Naive thymus-derived CD8-positive, alpha-beta T cell (primary cell): ENCODE measurements at regions not wholly inside any gene's neighbourhood (a gene's known extent, or its start where the extent isn't known, plus 50 kb on each side); places are given as distances from the start of the nearest gene placed in this dataset.

Experiments used
- ATAC-seq, 2 donors: fragments of 150-1000 bp; cut with Tn5 transposase in 1 of 2; sonication (Bioruptor Pico), chemical (Tn5 transposase) in 1 of 2; 1 replicate in 1 of 2; 2 replicates in 1 of 2; pipeline ENCODE4 v1.10.0; 2021; ENCODE audit warnings: mild to moderate bottlenecking in 2 of 2, moderate library complexity in 2 of 2
- POLR2A ChIA-PET: fragments of 350-600 bp; sonication (Branson Sonifier 250); formaldehyde crosslinking; loops from one replicate; lab custom pipeline; 2021; ENCODE audit warnings: antibody characterized with exemption; lab: Charles Lee
- DNase-seq, 10 donors: peaks; one replicate each; pipeline versions ENCODE4 v3.0.0 to v3.0.0-alpha.2; 2020 to 2022
- H3K27ac Mint-ChIP-seq, 10 donors: one replicate each; pipeline ENCODE4 v1.8.0; 2020 to 2022; ENCODE audit warnings: mild to moderate bottlenecking in 10 of 10, mixed read lengths in 10 of 10, moderate library complexity in 4 of 10, inconsistent platforms in 1 of 10
- H3K27me3 Mint-ChIP-seq, 5 donors: one replicate each; pipeline ENCODE4 v1.8.0; 2021 to 2022; ENCODE audit warnings: mixed read lengths in 5 of 5
- H3K36me3 Mint-ChIP-seq, 3 donors: one replicate each; pipeline ENCODE4 v1.8.0; 2020 to 2022; ENCODE audit warnings: mixed read lengths in 3 of 3, mild to moderate bottlenecking in 2 of 3, inconsistent platforms in 1 of 3
- H3K4me1 Mint-ChIP-seq, 4 donors: one replicate each; pipeline ENCODE4 v1.8.0; 2021 to 2022; ENCODE audit warnings: mixed read lengths in 4 of 4
- H3K4me3 Mint-ChIP-seq, 10 donors: one replicate each; pipeline ENCODE4 v1.8.0; 2020 to 2022; ENCODE audit warnings: mild to moderate bottlenecking in 10 of 10, mixed read lengths in 10 of 10, moderate library complexity in 6 of 10, inconsistent platforms in 1 of 10
- H3K9me3 Mint-ChIP-seq, 9 donors: one replicate each; pipeline ENCODE4 v1.8.0; 2020 to 2022; ENCODE audit warnings: mixed read lengths in 9 of 9, mild to moderate bottlenecking in 3 of 9, inconsistent platforms in 1 of 9, moderate library complexity in 1 of 9

GRCh38 chr4:83779103-83780052 lies 243.5 kb downstream of the GPAT3 start:
- no peak overlapping the region for H3K4me3 Mint-ChIP-seq
- POLR2A ChIA-PET = no interaction called here
- ATAC-seq (no peak), DNase-seq (no peak)
- H3K4me1 Mint-ChIP-seq = no peaks in the 10 kb centered on the region
- H3K36me3 Mint-ChIP-seq = no peaks in the 10 kb centered on the region
- no peak overlapping the region for H3K27ac Mint-ChIP-seq
- no peaks in the 10 kb centered on the region for H3K9me3 Mint-ChIP-seq
- H3K27me3 Mint-ChIP-seq = peaks cover 9 to 19% (median 11%) of the 10 kb centered on the region in 5 donors

- Mint-ChIP-seq H3K4me3 (no peak overlapping the region), H3K36me3 (no peaks in the 10 kb centered on the region), H3K27ac (no peak overlapping the region), H3K27me3 (peaks cover 9 to 41% (median 23%) of the 10 kb centered on the region in 5 donors), H3K9me3 (no peaks in the 10 kb centered on the region), H3K4me1 (no peaks in the 10 kb centered on the region)
- POLR2A ChIA-PET = no interaction called here
- ATAC-seq (no peak), DNase-seq (no peak)
Observed at GRCh38 chr4:83772685-83773084, 236.8 kb downstream of the GPAT3 start.

GRCh38 chr4:83771113-83771705 lies 235.3 kb downstream of the GPAT3 start:
- Mint-ChIP-seq H3K36me3 (no peaks in the 10 kb centered on the region), H3K4me1 (no peaks in the 10 kb centered on the region), H3K27ac (no peak overlapping the region), H3K27me3 (peaks cover 7 to 29% (median 18%) of the 10 kb centered on the region in 5 donors), H3K9me3 (peaks cover 0 to 2% (median 0%) of the 10 kb centered on the region in 9 donors), H3K4me3 (no peak overlapping the region)
- no peak for ATAC-seq
- no peak for DNase-seq
- POLR2A ChIA-PET = no interaction called here

GRCh38 chr4:83768146-83768545 lies 232.2 kb downstream of the GPAT3 start:
- Mint-ChIP-seq H3K27ac (no peak overlapping the region), H3K4me3 (no peak overlapping the region), H3K9me3 (peaks cover 0 to 2% (median 0%) of the 10 kb centered on the region in 9 donors), H3K4me1 (no peaks in the 10 kb centered on the region), H3K36me3 (no peaks in the 10 kb centered on the region), H3K27me3 (peaks cover 1 to 34% (median 13%) of the 10 kb centered on the region in 5 donors)
- POLR2A ChIA-PET = no interaction called here
- ATAC-seq (no peak), DNase-seq (no peak)

- DNase-seq (no peak), ATAC-seq (no peak)
Observed at GRCh38 chr4:83767067-83767466, 231.2 kb downstream of the GPAT3 start.

GRCh38 chr4:83759611-83760010 lies 223.7 kb downstream of the GPAT3 start:
- POLR2A ChIA-PET = no interaction called here
- Mint-ChIP-seq H3K9me3 (peaks cover 0 to 3% (median 0%) of the 10 kb centered on the region in 9 donors), H3K4me3 (no peak overlapping the region), H3K27me3 (peaks cover 0 to 38% (median 4%) of the 10 kb centered on the region in 5 donors), H3K27ac (no peak overlapping the region), H3K4me1 (no peaks in the 10 kb centered on the region), H3K36me3 (no peaks in the 10 kb centered on the region)
- ATAC-seq (no peak), DNase-seq (no peak)

More at GRCh38 chr4:83767067-83767466, 231.2 kb downstream of the GPAT3 start:
- Mint-ChIP-seq H3K4me3 (no peak overlapping the region), H3K27ac (no peak overlapping the region), H3K9me3 (peaks cover 0 to 2% (median 0%) of the 10 kb centered on the region in 9 donors), H3K27me3 (peaks cover 1 to 36% (median 11%) of the 10 kb centered on the region in 5 donors), H3K4me1 (no peaks in the 10 kb centered on the region), H3K36me3 (no peaks in the 10 kb centered on the region)
- POLR2A ChIA-PET = no interaction called here

GRCh38 chr4:83758285-83758684 lies 222.4 kb downstream of the GPAT3 start:
- H3K9me3 Mint-ChIP-seq = peaks cover 0 to 3% (median 0%) of the 10 kb centered on the region in 9 donors
- POLR2A ChIA-PET = no interaction called here
- H3K27me3 Mint-ChIP-seq = peaks cover 0 to 32% (median 4%) of the 10 kb centered on the region in 5 donors
- DNase-seq = no peak
- no peaks in the 10 kb centered on the region for H3K4me1 Mint-ChIP-seq
- ATAC-seq = no peak
- no peak overlapping the region for H3K4me3 Mint-ChIP-seq
- no peak overlapping the region for H3K27ac Mint-ChIP-seq
- no peaks in the 10 kb centered on the region for H3K36me3 Mint-ChIP-seq

GRCh38 chr4:83757121-83757621 lies 221.3 kb downstream of the GPAT3 start:
- POLR2A ChIA-PET = no interaction called here
- DNase-seq = no peak

GRCh38 chr4:83753260-83753659 lies 217.4 kb downstream of the GPAT3 start:
- Mint-ChIP-seq H3K36me3 (no peaks in the 10 kb centered on the region), H3K4me3 (no peak overlapping the region), H3K4me1 (no peaks in the 10 kb centered on the region), H3K27me3 (peaks cover 0 to 16% (median 8%) of the 10 kb centered on the region in 5 donors), H3K27ac (no peak overlapping the region), H3K9me3 (peaks cover 0 to 3% (median 0%) of the 10 kb centered on the region in 9 donors)
- no peak for DNase-seq
- no peak for ATAC-seq
- POLR2A ChIA-PET = no interaction called here

More at GRCh38 chr4:83757121-83757621, 221.3 kb downstream of the GPAT3 start:
- no peak overlapping the region for H3K4me3 Mint-ChIP-seq
- peaks cover 0 to 25% (median 4%) of the 10 kb centered on the region in 5 donors for H3K27me3 Mint-ChIP-seq
- no peak for ATAC-seq
- H3K36me3 Mint-ChIP-seq = no peaks in the 10 kb centered on the region
- H3K4me1 Mint-ChIP-seq = no peaks in the 10 kb centered on the region
- H3K27ac Mint-ChIP-seq = no peak overlapping the region
- peaks cover 0 to 3% (median 0%) of the 10 kb centered on the region in 9 donors for H3K9me3 Mint-ChIP-seq

GRCh38 chr4:83751336-83751949 lies 215.5 kb downstream of the GPAT3 start:
- peaks cover 0 to 16% (median 8%) of the 10 kb centered on the region in 5 donors for H3K27me3 Mint-ChIP-seq
- POLR2A ChIA-PET = no interaction called here
- no peaks in the 10 kb centered on the region for H3K4me1 Mint-ChIP-seq
- no peak overlapping the region for H3K27ac Mint-ChIP-seq
- no peaks in the 10 kb centered on the region for H3K36me3 Mint-ChIP-seq
- no peak overlapping the region for H3K4me3 Mint-ChIP-seq
- H3K9me3 Mint-ChIP-seq = peaks cover 0 to 3% (median 0%) of the 10 kb centered on the region in 9 donors
- DNase-seq (no peak), ATAC-seq (no peak)

GRCh38 chr4:83748711-83749110 lies 212.8 kb downstream of the GPAT3 start:
- POLR2A ChIA-PET = no interaction called here
- DNase-seq = no peak
- no peaks in the 10 kb centered on the region for H3K4me1 Mint-ChIP-seq
- no peak overlapping the region for H3K27ac Mint-ChIP-seq
- no peaks in the 10 kb centered on the region for H3K36me3 Mint-ChIP-seq
- no peak for ATAC-seq
- H3K4me3 Mint-ChIP-seq = no peak overlapping the region
- H3K9me3 Mint-ChIP-seq = no peaks in the 10 kb centered on the region
- peaks cover 0 to 20% (median 8%) of the 10 kb centered on the region in 5 donors for H3K27me3 Mint-ChIP-seq

GRCh38 chr4:83738895-83739294 lies 203.0 kb downstream of the GPAT3 start:
- Mint-ChIP-seq H3K4me3 (no peak overlapping the region), H3K27ac (no peak overlapping the region), H3K36me3 (no peaks in the 10 kb centered on the region), H3K27me3 (peaks cover 3 to 21% (median 19%) of the 10 kb centered on the region in 5 donors), H3K9me3 (peaks cover 0 to 1% (median 0%) of the 10 kb centered on the region in 9 donors), H3K4me1 (no peaks in the 10 kb centered on the region)
- POLR2A ChIA-PET = no interaction called here
- no peak for DNase-seq
- no peak for ATAC-seq
